ENCODE measurements at regions not wholly inside any gene's neighbourhood (a gene's known extent, or its start where the extent isn't known, plus 50 kb on each side); places are given as distances from the start of the nearest gene placed in this dataset.

DNA sequence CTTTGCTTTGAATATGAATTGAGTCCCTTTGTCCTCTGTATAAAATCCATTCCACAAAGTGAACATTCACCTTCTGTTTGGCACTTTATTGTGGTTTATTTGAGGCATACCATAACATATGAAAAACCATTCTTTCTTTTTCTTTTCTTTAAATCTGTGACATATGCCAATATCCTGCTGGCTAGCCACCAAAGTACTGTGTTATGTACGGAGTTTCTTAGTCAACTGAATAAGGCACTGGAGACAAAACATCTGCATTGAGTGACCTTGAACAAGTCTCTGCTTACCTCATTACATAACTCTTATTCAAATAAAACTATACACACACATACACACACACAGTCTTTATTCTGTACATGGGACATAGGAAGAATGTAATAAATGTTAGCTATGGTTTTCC is 872.8 kb downstream of the C4orf33 start:
- Histone ChIP-seq H3K9me3 (ENCODE audit: control insufficient read depth, insufficient read depth, low read depth, low read length) (no peaks in the 10 kb centered on the region), H4K20me1 (ENCODE audit: control insufficient read depth, extremely low read depth, insufficient read depth, low read length) (no peaks in the 10 kb centered on the region), H3K27me3 (ENCODE audit: control insufficient read depth, insufficient read depth, low read length) (no peaks in the 10 kb centered on the region), H3K27ac (ENCODE audit: insufficient read depth, low read length) (no peak overlapping the region), H3K4me2 (ENCODE audit: extremely low read depth, insufficient read depth, low read length) (no peak overlapping the region), H3K9ac (ENCODE audit: insufficient read depth, low read length) (no peak overlapping the region), H2AFZ (ENCODE audit: low read length) (no peak overlapping the region), H3K4me1 (ENCODE audit: control insufficient read depth, extremely low read depth, insufficient read depth, low read length) (no peaks in the 10 kb centered on the region), H3K36me3 (ENCODE audit: control insufficient read depth, insufficient read depth, low read length) (no peaks in the 10 kb centered on the region), H3K4me3 (replicated peaks in 1 of 4; ENCODE audit: control extremely low read depth in 1 of 4, insufficient read depth in 1 of 4, low read depth in 3 of 4, low read length in 4 of 4) (no peak overlapping the region), H3K79me2 (ENCODE audit: control insufficient read depth, insufficient read depth, low read length) (no peaks in the 10 kb centered on the region)
- DNase-seq (ENCODE audit: low read depth in 2 of 2) = no peak
- TF ChIP-seq, protein P1, sequence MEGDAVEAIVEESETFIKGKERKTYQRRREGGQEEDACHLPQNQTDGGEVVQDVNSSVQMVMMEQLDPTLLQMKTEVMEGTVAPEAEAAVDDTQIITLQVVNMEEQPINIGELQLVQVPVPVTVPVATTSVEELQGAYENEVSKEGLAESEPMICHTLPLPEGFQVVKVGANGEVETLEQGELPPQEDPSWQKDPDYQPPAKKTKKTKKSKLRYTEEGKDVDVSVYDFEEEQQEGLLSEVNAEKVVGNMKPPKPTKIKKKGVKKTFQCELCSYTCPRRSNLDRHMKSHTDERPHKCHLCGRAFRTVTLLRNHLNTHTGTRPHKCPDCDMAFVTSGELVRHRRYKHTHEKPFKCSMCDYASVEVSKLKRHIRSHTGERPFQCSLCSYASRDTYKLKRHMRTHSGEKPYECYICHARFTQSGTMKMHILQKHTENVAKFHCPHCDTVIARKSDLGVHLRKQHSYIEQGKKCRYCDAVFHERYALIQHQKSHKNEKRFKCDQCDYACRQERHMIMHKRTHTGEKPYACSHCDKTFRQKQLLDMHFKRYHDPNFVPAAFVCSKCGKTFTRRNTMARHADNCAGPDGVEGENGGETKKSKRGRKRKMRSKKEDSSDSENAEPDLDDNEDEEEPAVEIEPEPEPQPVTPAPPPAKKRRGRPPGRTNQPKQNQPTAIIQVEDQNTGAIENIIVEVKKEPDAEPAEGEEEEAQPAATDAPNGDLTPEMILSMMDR (conservative IDR thresholded peaks at IDR 0.05 in 1 of 2, IDR thresholded peaks at IDR 0.05 in 1 of 2; ENCODE audit: low read depth in 1 of 2, low read length in 2 of 2) = no peak
- no peak for TF ChIP-seq EZH2 (IDR thresholded peaks at IDR 0.05; ENCODE audit: low read length, missing control alignments)

DNA sequence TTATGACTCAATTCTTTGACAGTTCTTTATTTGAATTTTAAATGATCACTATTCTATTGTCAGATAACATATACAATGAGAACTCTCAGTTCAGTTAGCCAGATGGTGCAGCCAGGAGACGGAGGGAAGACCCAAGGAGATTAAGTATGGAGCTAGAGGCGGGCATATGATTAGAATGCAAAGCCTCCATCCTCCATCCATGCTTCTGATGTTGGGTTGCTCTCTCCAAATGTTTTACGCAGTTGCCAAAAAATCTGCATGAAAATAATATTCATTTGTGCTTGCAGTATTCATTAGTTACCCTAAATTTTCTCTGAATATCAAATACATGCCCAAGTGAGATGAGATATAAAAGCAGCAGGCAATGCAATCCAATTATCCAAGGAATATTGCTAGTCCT is 874.8 kb downstream of the C4orf33 start:
- DNase-seq (ENCODE audit: low read depth in 2 of 2) = no peak
- no peak overlapping the region for H2AFZ ChIP-seq (ENCODE audit: low read length)
- no peaks in the 10 kb centered on the region for H3K36me3 ChIP-seq (ENCODE audit: control insufficient read depth, insufficient read depth, low read length)
- H3K4me2 ChIP-seq (ENCODE audit: extremely low read depth, insufficient read depth, low read length) = no peak overlapping the region
- H3K4me3 ChIP-seq (replicated peaks in 1 of 4; ENCODE audit: control extremely low read depth in 1 of 4, insufficient read depth in 1 of 4, low read depth in 3 of 4, low read length in 4 of 4) = no peak overlapping the region
- no peak overlapping the region for H3K9ac ChIP-seq (ENCODE audit: insufficient read depth, low read length)
- no peaks in the 10 kb centered on the region for H3K9me3 ChIP-seq (ENCODE audit: control insufficient read depth, insufficient read depth, low read depth, low read length)
- H3K27ac ChIP-seq (ENCODE audit: insufficient read depth, low read length) = no peak overlapping the region
- H4K20me1 ChIP-seq (ENCODE audit: control insufficient read depth, extremely low read depth, insufficient read depth, low read length) = no peaks in the 10 kb centered on the region
- TF ChIP-seq, protein P1 (conservative IDR thresholded peaks at IDR 0.05 in 1 of 2, IDR thresholded peaks at IDR 0.05 in 1 of 2; ENCODE audit: low read depth in 1 of 2, low read length in 2 of 2) = no peak
- no peak for TF ChIP-seq EZH2 (IDR thresholded peaks at IDR 0.05; ENCODE audit: low read length, missing control alignments)
- H3K27me3 ChIP-seq (ENCODE audit: control insufficient read depth, insufficient read depth, low read length) = no peaks in the 10 kb centered on the region
- H3K79me2 ChIP-seq (ENCODE audit: control insufficient read depth, insufficient read depth, low read length) = no peaks in the 10 kb centered on the region
- H3K4me1 ChIP-seq (ENCODE audit: control insufficient read depth, extremely low read depth, insufficient read depth, low read length) = no peaks in the 10 kb centered on the region

- no peak overlapping the region for H3K4me2 ChIP-seq (ENCODE audit: extremely low read depth, insufficient read depth, low read length)
- H3K27me3 ChIP-seq (ENCODE audit: control insufficient read depth, insufficient read depth, low read length) = no peaks in the 10 kb centered on the region
- H3K27ac ChIP-seq (ENCODE audit: insufficient read depth, low read length) = no peak overlapping the region
- H4K20me1 ChIP-seq (ENCODE audit: control insufficient read depth, extremely low read depth, insufficient read depth, low read length) = no peaks in the 10 kb centered on the region
- H3K4me1 ChIP-seq (ENCODE audit: control insufficient read depth, extremely low read depth, insufficient read depth, low read length) = no peaks in the 10 kb centered on the region
- no peak for DNase-seq (ENCODE audit: low read depth in 2 of 2)
- no peak overlapping the region for H3K9ac ChIP-seq (ENCODE audit: insufficient read depth, low read length)
- no peaks in the 10 kb centered on the region for H3K9me3 ChIP-seq (ENCODE audit: control insufficient read depth, insufficient read depth, low read depth, low read length)
- no peak overlapping the region for H3K4me3 ChIP-seq (replicated peaks in 1 of 4; ENCODE audit: control extremely low read depth in 1 of 4, insufficient read depth in 1 of 4, low read depth in 3 of 4, low read length in 4 of 4)
- TF ChIP-seq EZH2 (IDR thresholded peaks at IDR 0.05; ENCODE audit: low read length, missing control alignments) = no peak
- TF ChIP-seq, protein P1 (conservative IDR thresholded peaks at IDR 0.05 in 1 of 2, IDR thresholded peaks at IDR 0.05 in 1 of 2; ENCODE audit: low read depth in 1 of 2, low read length in 2 of 2) = no peak
- H3K36me3 ChIP-seq (ENCODE audit: control insufficient read depth, insufficient read depth, low read length) = no peaks in the 10 kb centered on the region
- no peaks in the 10 kb centered on the region for H3K79me2 ChIP-seq (ENCODE audit: control insufficient read depth, insufficient read depth, low read length)
- no peak overlapping the region for H2AFZ ChIP-seq (ENCODE audit: low read length)
These were observed 875.5 kb downstream of the C4orf33 start for GRCh38 chr4:129971419-129971818.

All from fibroblast of lung (primary cell).